Transverse colon (tissue), 4 donors: ENCODE measurements at regions not wholly inside any gene's neighbourhood (a gene's known extent, or its start where the extent isn't known, plus 50 kb on each side); places are given as distances from the start of the nearest gene placed in this dataset.

Experiments used
- CTCF ChIP-seq, 5 experiments: fragments of 200-600 bp in 3 of 5; fragments of 450-650 bp in 2 of 5; sonication (generic) in 3 of 5; IDR thresholded peaks; 1 replicate in 2 of 5; 2 replicates in 3 of 5; pipeline ENCODE4 v1.5.1; 2016 to 2017; ENCODE audit warnings: antibody characterized with exemption in 5 of 5, inconsistent platforms in 3 of 5, mild to moderate bottlenecking in 2 of 5, moderate library complexity in 1 of 5
- EP300 ChIP-seq: sonication (generic); formaldehyde crosslinking; IDR thresholded peaks from one replicate; pipeline ENCODE4 v1.6.1; 2017; ENCODE audit warnings: antibody characterized with exemption, low read depth
- POLR2A ChIP-seq: fragments of 450-650 bp; IDR thresholded peaks from one replicate; pipeline ENCODE4 v1.6.1; 2016; ENCODE audit warnings: antibody characterized with exemption, mild to moderate bottlenecking, moderate library complexity
- POLR2AphosphoS5 ChIP-seq, 3 donors: sonication (generic); formaldehyde crosslinking; IDR thresholded peaks; one replicate each; pipeline ENCODE4 v1.6.1; 2016; ENCODE audit warnings: antibody characterized with exemption in 3 of 3

GRCh38 chr20:24332956-24333355 is 136.5 kb upstream of the SYNDIG1 start:
- TF ChIP-seq CTCF (IDR thresholded peaks at IDR 0.05) (no peak), POLR2A (no peak), POLR2AphosphoS5 (IDR thresholded peaks at IDR 0.05) (no peak), EP300 (no peak)
